Neuron (in vitro differentiated cells): ENCODE measurements at regions not wholly inside any gene's neighbourhood (a gene's known extent, or its start where the extent isn't known, plus 50 kb on each side); places are given as distances from the start of the nearest gene placed in this dataset.
"Not testable (repeated sequence)": the region's sequence is repeated elsewhere in the genome, so short reads cannot be mapped to it uniquely, and the experiment has no call there.

Experiments
- H2AFZ ChIP-seq: one replicate; pipeline ENCODE4 v1.6.1; 2013; ENCODE audit warnings: low read depth, mild to moderate bottlenecking, inconsistent platforms, low read length, moderate library complexity
- H3K27me3 ChIP-seq: one replicate; pipeline ENCODE4 v1.6.1; 2013; ENCODE audit warnings: low read length; ENCODE audit not compliant: insufficient read depth
- H3K36me3 ChIP-seq: one replicate; pipeline ENCODE4 v1.6.1; 2013; ENCODE audit warnings: low read length; ENCODE audit not compliant: insufficient read depth
- H3K4me1 ChIP-seq: one replicate; pipeline ENCODE4 v1.6.1; 2013; ENCODE audit warnings: low read length; ENCODE audit not compliant: insufficient read depth
- H3K4me3 ChIP-seq: 2 replicates; pipeline ENCODE4 v1.5.1; 2013; ENCODE audit warnings: mild to moderate bottlenecking, low read length, moderate library complexity
- H3K9me3 ChIP-seq: one replicate; pipeline ENCODE4 v1.6.1; 2013; ENCODE audit warnings: low read length

DNA sequence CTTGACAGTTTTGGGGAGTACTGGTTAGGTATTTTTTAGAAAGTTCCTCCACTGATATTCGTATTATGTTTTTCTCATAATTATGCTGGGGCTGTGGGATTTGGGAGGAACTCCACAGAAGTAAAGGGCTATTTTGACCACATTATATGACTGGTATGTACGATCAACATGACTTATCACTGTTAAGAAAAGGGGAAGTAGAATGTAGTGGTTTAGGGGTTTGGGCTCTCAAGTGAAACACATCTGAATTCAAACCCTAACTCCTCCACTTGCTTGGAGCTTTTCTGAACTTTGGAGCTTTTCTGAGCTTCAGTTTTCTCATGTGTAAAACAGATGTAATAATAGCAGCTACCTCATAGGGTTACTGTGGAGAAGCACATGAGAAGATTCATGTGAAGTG is 96.4 kb upstream of the C1GALT1C1 start:
- Histone ChIP-seq H3K9me3 (no peaks in the 10 kb centered on the region), H2AFZ (no peak overlapping the region), H3K4me3 (no peak overlapping the region)

DNA sequence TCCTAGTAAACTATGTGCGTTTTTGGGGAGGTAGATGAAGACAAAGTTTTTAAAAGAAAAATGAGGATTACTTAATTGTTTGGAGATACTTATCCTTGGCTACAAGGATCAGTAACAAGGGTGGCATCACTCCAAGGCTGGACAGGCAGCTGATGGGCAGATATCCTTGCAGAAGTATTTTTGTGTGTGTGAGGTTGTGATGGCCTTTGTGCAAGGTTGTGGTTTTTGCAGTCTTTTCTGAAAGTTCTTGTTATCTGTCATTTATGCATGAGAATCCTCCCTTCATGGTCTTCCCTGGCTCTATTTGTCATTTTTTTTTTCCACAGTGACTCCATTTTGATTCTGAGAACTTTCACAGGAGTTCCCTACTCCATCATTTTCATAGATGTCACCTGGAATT is 96.0 kb upstream of the C1GALT1C1 start:
- Histone ChIP-seq H3K27me3 (no peaks in the 10 kb centered on the region), H3K4me1 (no peaks in the 10 kb centered on the region), H2AFZ (no peak overlapping the region), H3K36me3 (no peaks in the 10 kb centered on the region), H3K9me3 (no peaks in the 10 kb centered on the region), H3K4me3 (no peak overlapping the region)

More for the DNA sequence above, 96.4 kb upstream of the C1GALT1C1 start:
- H3K4me1 ChIP-seq = no peaks in the 10 kb centered on the region
- no peaks in the 10 kb centered on the region for H3K27me3 ChIP-seq
- H3K36me3 ChIP-seq = no peaks in the 10 kb centered on the region

DNA sequence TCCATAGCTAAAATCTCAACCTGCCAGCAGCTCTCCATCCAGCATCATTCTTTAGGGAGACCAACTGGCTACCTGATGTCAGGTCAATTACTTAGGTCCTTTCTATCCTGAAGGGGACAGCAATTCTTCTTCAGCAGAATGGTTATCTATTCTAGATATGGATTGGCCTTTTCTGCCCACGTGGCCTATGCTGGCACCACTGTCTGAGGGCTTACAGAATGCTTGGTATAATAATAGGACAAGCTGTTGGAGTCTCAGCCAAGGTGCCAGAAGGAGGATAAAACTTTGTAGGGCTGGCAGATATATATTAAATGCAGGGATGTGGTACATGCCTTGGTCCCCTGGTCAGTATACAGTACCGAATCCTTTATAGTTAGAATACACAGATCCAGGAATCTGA is 89.8 kb upstream of the C1GALT1C1 start:
- Histone ChIP-seq H3K36me3 (no peaks in the 10 kb centered on the region), H3K4me3 (no peak overlapping the region), H2AFZ (no peak overlapping the region), H3K9me3 (no peaks in the 10 kb centered on the region), H3K27me3 (peaks cover 2% of the 10 kb centered on the region), H3K4me1 (no peaks in the 10 kb centered on the region)

DNA sequence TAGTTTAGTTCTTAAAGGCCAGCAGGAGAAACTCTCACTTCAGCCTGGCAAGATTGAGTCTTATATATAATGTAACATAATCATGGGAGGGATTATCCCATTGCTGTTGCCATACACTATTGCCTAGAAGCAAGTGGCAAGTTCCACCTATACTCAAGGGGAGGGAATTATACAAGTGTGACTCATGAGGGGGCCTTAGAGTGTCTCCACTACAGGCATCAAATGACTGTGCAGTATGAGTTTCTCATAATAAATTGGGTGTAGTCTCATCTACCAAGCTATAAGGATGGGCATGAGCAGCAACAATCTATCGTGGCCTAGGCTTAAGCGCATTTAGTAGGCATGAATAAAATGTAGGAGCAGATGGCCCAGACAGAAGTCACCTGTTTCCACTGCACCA is 89.1 kb upstream of the C1GALT1C1 start:
- Histone ChIP-seq H3K27me3 (peaks cover 2% of the 10 kb centered on the region), H3K4me3 (no peak overlapping the region), H3K4me1 (no peaks in the 10 kb centered on the region), H3K36me3 (no peaks in the 10 kb centered on the region), H3K9me3 (no peaks in the 10 kb centered on the region), H2AFZ (no peak overlapping the region)

DNA sequence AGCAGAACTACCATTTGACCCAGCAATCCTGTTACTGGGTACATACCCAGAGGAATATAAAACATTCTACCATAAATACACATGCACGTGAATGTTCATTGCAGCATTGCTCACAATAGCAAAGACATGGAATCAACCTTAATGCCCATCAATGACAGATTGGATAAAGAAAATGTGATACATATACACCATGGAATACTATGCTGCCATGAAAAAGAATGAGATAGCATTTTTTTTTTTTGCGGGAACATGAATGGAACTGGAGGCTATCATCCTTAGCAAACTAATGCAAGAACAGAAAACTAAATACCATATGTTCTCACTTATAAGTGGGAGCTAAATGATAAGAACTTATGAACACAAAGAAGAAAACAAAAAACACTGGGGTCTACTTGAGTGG is 72.5 kb upstream of the C1GALT1C1 start:
- H3K36me3 ChIP-seq, H3K9me3 ChIP-seq, H3K4me1 ChIP-seq, H3K27me3 ChIP-seq, H2AFZ ChIP-seq, H3K4me3 ChIP-seq: not testable (repeated sequence)

DNA sequence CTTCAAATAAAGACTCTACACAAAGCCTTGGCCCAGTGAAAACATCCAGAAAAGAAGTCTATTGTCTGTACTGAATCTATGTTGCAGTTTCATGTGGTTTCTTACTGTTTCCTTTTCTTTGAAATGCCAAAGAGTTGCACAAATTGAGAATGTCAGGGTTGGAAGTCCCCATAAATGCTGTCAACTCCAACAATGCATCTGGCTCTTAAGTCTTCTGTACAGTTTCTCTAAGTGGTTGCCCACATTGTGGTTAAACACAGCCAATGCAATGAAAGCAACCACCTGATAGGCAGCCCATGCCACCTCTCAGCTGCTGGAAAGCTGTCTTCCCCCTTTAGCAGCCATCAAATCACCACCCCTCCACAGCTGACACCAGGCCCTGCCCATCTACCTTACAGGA is 67.2 kb upstream of the C1GALT1C1 start:
- no peaks in the 10 kb centered on the region for H3K4me1 ChIP-seq
- no peak overlapping the region for H2AFZ ChIP-seq
- H3K27me3 ChIP-seq = no peaks in the 10 kb centered on the region
- no peak overlapping the region for H3K4me3 ChIP-seq
- no peaks in the 10 kb centered on the region for H3K36me3 ChIP-seq
- H3K9me3 ChIP-seq = no peaks in the 10 kb centered on the region

DNA sequence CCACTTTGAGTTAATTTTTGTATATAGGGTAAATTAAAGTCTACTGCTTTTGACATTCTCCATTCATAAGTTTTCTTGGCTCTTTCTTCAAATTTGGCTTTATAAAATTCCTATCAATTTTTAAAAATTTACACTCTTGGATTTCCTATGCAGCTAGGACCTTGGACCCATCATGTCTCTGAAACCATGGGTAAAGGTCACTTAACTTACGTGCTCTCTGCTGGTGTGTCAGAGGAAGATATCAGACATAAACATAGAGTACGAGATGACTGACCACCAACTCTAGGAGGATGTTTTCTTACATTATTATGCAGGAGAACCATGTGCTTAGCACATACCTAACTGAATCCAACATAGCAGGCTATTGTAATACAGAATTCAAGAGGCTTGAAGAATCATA is 62.5 kb upstream of the C1GALT1C1 start:
- Histone ChIP-seq H2AFZ (no peak overlapping the region), H3K4me3 (no peak overlapping the region), H3K36me3 (no peaks in the 10 kb centered on the region), H3K27me3 (peaks cover 3% of the 10 kb centered on the region), H3K9me3 (no peaks in the 10 kb centered on the region), H3K4me1 (no peaks in the 10 kb centered on the region)

DNA sequence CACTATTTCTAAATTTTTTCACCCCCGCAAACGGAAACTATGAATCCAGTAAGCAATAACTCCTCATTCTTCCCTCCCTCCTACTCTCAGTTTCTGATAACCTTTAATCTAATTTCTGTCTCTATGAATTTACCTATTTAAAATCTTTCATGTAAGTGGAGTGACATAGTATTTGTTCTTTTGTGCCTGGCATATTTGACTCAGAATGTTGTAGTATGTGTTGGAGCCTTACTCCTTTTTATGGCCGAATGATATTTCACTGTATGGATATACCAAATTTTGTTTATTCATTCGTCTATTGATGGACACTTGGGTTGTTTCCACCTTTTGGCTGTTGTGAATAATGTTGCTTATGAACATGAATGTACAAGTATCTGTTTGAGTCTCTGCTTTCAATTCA is 61.1 kb upstream of the C1GALT1C1 start:
- no peak overlapping the region for H3K4me3 ChIP-seq
- H3K36me3 ChIP-seq = no peaks in the 10 kb centered on the region
- H3K27me3 ChIP-seq = peaks cover 3% of the 10 kb centered on the region
- H2AFZ ChIP-seq = no peak overlapping the region
- no peaks in the 10 kb centered on the region for H3K9me3 ChIP-seq
- no peaks in the 10 kb centered on the region for H3K4me1 ChIP-seq

DNA sequence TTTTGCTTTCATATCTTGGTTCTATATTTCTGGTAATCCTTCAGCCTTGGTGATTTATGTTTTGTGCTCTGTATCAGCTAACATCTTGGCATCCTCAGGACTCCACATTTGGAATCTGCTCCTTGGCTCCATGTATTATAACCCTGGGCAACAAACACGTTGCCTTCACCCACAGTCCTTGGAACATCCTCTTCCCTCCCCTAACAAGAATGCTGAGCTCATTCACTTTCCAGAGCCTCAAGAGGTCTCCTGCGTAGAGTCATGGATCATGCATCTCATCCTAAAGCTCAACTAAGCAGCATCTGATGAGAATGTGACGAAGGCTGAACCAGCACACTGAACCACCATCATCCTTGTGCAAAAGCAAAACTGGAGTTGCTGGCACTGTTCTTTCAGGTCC is 60.5 kb upstream of the C1GALT1C1 start:
- Histone ChIP-seq H3K36me3 (no peaks in the 10 kb centered on the region), H3K4me3 (no peak overlapping the region), H2AFZ (no peak overlapping the region), H3K4me1 (no peaks in the 10 kb centered on the region), H3K9me3 (no peaks in the 10 kb centered on the region), H3K27me3 (peaks cover 3% of the 10 kb centered on the region)

DNA sequence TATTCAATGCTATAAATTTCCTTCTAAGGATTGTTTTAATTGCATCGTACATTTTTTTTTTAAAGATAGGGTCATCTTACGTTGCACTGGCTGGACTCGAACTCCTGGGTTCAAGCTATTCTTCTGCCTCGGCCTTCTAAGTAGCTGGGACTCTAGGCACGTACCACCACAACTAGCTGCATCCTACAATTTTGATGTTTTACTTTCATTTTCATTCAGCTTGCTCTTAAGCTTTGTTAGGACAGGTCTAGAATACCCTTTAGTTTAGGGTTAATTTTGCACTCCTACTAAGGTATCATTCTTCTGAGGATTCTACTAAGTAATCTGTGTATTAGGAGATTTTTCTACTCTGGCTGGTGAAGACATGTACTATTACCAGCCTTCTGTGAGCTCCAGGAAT is 50.2 kb upstream of the C1GALT1C1 start:
- H3K36me3 ChIP-seq = no peaks in the 10 kb centered on the region
- no peaks in the 10 kb centered on the region for H3K27me3 ChIP-seq
- H3K4me3 ChIP-seq = no peak overlapping the region
- H3K9me3 ChIP-seq = no peaks in the 10 kb centered on the region
- no peaks in the 10 kb centered on the region for H3K4me1 ChIP-seq
- no peak overlapping the region for H2AFZ ChIP-seq
